ENCODE measurements at regions not wholly inside any gene's neighbourhood (a gene's known extent, or its start where the extent isn't known, plus 50 kb on each side); places are given as distances from the start of the nearest gene placed in this dataset.
"Not testable (repeated sequence)": the region's sequence is repeated elsewhere in the genome, so short reads cannot be mapped to it uniquely, and the experiment has no call there.

GRCh38 chr16:87035053-87035452 is 282.1 kb downstream of the C16orf95 start:
- H3K27me3 ChIP-seq (ENCODE audit: control insufficient read depth, insufficient read depth, low read length) = no peaks in the 10 kb centered on the region
- H3K4me1 ChIP-seq (ENCODE audit: control insufficient read depth, extremely low read depth, insufficient read depth, low read length) = no peaks in the 10 kb centered on the region
- H2AFZ ChIP-seq (ENCODE audit: low read length) = no peak overlapping the region
- H4K20me1 ChIP-seq (ENCODE audit: control insufficient read depth, extremely low read depth, insufficient read depth, low read length) = no peaks in the 10 kb centered on the region
- H3K27ac ChIP-seq (ENCODE audit: insufficient read depth, low read length) = no peak overlapping the region
- H3K36me3 ChIP-seq (ENCODE audit: control insufficient read depth, insufficient read depth, low read length) = no peaks in the 10 kb centered on the region
- no peak for TF ChIP-seq EZH2 (IDR thresholded peaks at IDR 0.05; ENCODE audit: low read length, missing control alignments)
- TF ChIP-seq CTCF (conservative IDR thresholded peaks at IDR 0.05 in 1 of 2, IDR thresholded peaks at IDR 0.05 in 1 of 2; ENCODE audit: low read depth in 1 of 2, low read length in 2 of 2) = no peak
- no peaks in the 10 kb centered on the region for H3K9me3 ChIP-seq (ENCODE audit: control insufficient read depth, insufficient read depth, low read depth, low read length)
- no peak overlapping the region for H3K4me3 ChIP-seq (replicated peaks in 1 of 4; ENCODE audit: control extremely low read depth in 1 of 4, insufficient read depth in 1 of 4, low read depth in 3 of 4, low read length in 4 of 4)
- DNase-seq (ENCODE audit: low read depth in 2 of 2) = no peak
- H3K4me2 ChIP-seq (ENCODE audit: extremely low read depth, insufficient read depth, low read length) = no peak overlapping the region
- H3K79me2 ChIP-seq (ENCODE audit: control insufficient read depth, insufficient read depth, low read length) = no peaks in the 10 kb centered on the region
- H3K9ac ChIP-seq (ENCODE audit: insufficient read depth, low read length) = no peak overlapping the region

DNA sequence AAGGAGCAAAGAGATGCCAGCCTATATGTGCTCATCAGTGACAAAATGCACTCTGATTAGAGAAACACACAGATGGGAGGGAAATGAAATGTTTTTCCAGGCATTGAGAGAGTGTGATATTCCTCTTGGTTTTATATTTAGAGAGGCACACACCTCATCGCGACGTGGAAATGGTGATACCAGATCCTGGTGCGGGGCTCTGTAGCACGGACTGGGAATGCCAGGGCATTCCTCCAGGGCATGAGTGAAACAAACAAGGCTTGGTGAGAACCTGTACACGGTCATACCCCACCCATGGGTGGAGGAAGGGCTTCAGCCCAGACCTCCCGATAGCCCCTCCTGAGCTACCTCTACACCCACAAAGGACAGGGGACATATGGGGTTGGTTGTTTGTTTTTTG is 280.2 kb downstream of the C16orf95 start:
- Histone ChIP-seq H3K27ac (ENCODE audit: insufficient read depth, low read length) (no peak overlapping the region), H3K27me3 (ENCODE audit: control insufficient read depth, insufficient read depth, low read length) (no peaks in the 10 kb centered on the region), H3K9ac (ENCODE audit: insufficient read depth, low read length) (no peak overlapping the region), H4K20me1 (ENCODE audit: control insufficient read depth, extremely low read depth, insufficient read depth, low read length) (no peaks in the 10 kb centered on the region), H3K79me2 (ENCODE audit: control insufficient read depth, insufficient read depth, low read length) (no peaks in the 10 kb centered on the region), H3K36me3 (ENCODE audit: control insufficient read depth, insufficient read depth, low read length) (no peaks in the 10 kb centered on the region), H3K9me3 (ENCODE audit: control insufficient read depth, insufficient read depth, low read depth, low read length) (no peaks in the 10 kb centered on the region), H2AFZ (ENCODE audit: low read length) (no peak overlapping the region), H3K4me1 (ENCODE audit: control insufficient read depth, extremely low read depth, insufficient read depth, low read length) (no peaks in the 10 kb centered on the region), H3K4me2 (ENCODE audit: extremely low read depth, insufficient read depth, low read length) (no peak overlapping the region), H3K4me3 (replicated peaks in 1 of 4; ENCODE audit: control extremely low read depth in 1 of 4, insufficient read depth in 1 of 4, low read depth in 3 of 4, low read length in 4 of 4) (no peak overlapping the region)
- no peak for DNase-seq (ENCODE audit: low read depth in 2 of 2)
- TF ChIP-seq EZH2 (IDR thresholded peaks at IDR 0.05; ENCODE audit: low read length, missing control alignments) = no peak
- no peak for TF ChIP-seq CTCF (conservative IDR thresholded peaks at IDR 0.05 in 1 of 2, IDR thresholded peaks at IDR 0.05 in 1 of 2; ENCODE audit: low read depth in 1 of 2, low read length in 2 of 2)

DNA sequence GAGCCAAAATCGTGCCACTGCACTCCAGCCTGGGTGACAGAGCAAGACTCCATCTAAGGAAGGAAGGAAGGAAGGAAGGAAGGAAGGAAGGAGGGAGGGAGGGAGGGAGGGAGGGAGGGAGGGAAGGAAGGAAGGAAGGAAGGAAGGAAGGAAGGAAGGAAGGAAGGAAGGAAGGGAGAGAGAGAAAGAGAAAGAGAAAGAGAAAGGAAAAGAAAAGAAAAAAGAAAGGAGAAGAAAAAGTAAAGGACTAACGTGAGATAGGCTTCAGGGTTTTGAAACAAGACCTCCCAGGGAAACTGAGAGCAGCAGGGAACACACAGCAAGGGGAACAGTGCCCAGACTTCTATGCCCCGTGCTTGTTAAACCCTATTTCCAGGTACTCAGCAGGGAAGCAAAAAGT is 278.7 kb downstream of the C16orf95 start:
- not testable (repeated sequence) for DNase-seq (ENCODE audit: low read depth in 2 of 2); H3K9me3 ChIP-seq (ENCODE audit: control insufficient read depth, insufficient read depth, low read depth, low read length); H3K4me2 ChIP-seq (ENCODE audit: extremely low read depth, insufficient read depth, low read length); H4K20me1 ChIP-seq (ENCODE audit: control insufficient read depth, extremely low read depth, insufficient read depth, low read length); H3K4me1 ChIP-seq (ENCODE audit: control insufficient read depth, extremely low read depth, insufficient read depth, low read length); H3K36me3 ChIP-seq (ENCODE audit: control insufficient read depth, insufficient read depth, low read length); H3K4me3 ChIP-seq (replicated peaks in 1 of 4; ENCODE audit: control extremely low read depth in 1 of 4, insufficient read depth in 1 of 4, low read depth in 3 of 4, low read length in 4 of 4); H2AFZ ChIP-seq (ENCODE audit: low read length); H3K27ac ChIP-seq (ENCODE audit: insufficient read depth, low read length); H3K27me3 ChIP-seq (ENCODE audit: control insufficient read depth, insufficient read depth, low read length); H3K79me2 ChIP-seq (ENCODE audit: control insufficient read depth, insufficient read depth, low read length); H3K9ac ChIP-seq (ENCODE audit: insufficient read depth, low read length)
